NCI-H1105 treated with DMSO at 0.1 percent for 48 hours (cell line): ENCODE measurements at regions not wholly inside any gene's neighbourhood (a gene's known extent, or its start where the extent isn't known, plus 50 kb on each side); places are given as distances from the start of the nearest gene placed in this dataset.

Source experiments
- DNase-seq: peaks from one replicate; lab custom pipeline; 2025; lab: John Stamatoyannopoulos, UW

- DNase-seq, result no peak
Observed at GRCh38 chr2:223226264-223226663, 174.3 kb downstream of the KCNE4 start.

- no peak for DNase-seq
Observed at GRCh38 chr2:223227338-223227737, 175.3 kb downstream of the KCNE4 start.

DNA sequence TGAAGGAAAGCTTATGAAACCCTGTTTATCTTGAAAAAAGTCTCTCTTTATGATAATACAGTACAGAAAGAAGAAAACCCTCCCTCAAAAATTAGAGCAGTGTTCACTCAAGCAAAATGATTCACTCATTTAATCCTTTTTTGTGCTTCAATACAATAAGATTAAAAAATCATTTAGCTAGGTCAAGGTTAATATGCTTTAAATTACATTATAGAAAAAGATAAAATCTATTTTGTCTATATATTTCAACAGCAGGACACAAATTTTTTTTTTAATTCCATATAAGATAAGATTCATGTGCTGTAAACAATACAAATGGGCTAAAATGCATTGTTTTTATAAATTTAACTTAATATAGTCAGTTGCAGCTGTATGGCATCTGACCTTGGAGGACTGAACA is 176.9 kb downstream of the KCNE4 start:
- no peak for DNase-seq

DNA sequence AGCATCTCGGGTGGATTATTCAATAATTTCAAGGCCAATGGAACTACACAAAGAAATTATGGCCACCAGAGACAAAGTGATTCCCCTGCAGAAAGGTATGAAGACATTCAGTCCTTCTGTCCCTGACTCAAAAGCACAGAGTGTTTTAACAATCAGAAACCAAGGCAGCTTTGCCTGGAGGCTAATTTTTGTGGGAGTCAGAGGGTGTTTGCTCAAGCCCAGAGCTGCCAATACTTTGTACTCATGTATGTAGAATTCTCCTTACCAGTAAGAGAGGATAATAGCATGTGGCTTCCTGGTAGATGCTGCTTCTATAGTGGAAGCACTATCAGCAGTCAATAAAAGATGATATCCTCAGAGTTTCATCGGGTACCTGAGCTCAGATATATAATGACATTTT is 178.4 kb downstream of the KCNE4 start:
- no peak for DNase-seq

GRCh38 chr2:223232285-223232684 is 180.3 kb downstream of the KCNE4 start:
- no peak for DNase-seq

GRCh38 chr2:223232896-223233295 is 180.9 kb downstream of the KCNE4 start:
- no peak for DNase-seq

- no peak for DNase-seq
Observed at GRCh38 chr2:223235986-223236385, 184.0 kb downstream of the KCNE4 start.

DNA sequence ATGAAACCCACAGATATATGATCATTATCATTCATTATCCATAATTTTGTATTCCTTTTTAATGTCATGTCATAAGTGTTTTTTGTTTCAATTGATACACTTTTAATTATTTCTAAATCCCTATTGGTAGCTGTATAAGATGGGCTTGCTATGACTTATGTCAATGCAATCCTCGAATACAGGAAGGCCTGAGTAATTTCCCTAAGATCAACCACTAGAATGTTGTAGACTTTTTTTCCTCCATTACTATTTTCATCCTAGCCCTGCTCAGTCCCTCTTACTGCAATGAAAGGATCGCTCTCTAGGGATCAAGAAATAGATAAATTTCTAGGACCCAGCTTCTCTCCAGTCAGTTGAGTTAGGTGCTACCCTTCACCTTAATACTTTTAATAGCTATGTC is 186.3 kb downstream of the KCNE4 start:
- DNase-seq, result no peak

GRCh38 chr2:223243233-223243632 is 191.2 kb downstream of the KCNE4 start:
- DNase-seq, result no peak

DNA sequence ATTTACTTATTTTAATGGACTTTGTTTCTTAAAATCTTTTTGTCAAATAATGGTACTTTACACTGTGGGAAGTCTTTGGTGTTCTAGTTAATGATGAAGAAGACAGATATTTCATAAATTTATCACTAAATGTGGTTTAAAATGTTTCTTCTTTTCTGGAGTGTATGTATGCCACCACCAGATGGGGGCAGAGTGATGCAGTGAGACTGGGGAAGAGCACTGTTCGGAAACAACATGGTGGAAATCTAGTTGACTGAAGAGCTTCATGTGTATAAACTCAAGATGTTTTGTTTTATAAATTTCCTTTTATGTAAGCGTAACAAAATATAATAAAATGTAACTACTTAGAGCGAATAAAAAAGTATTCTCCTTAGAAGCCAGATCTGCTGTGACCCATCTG is 195.1 kb downstream of the KCNE4 start:
- DNase-seq, result peak; percentile 30

DNA sequence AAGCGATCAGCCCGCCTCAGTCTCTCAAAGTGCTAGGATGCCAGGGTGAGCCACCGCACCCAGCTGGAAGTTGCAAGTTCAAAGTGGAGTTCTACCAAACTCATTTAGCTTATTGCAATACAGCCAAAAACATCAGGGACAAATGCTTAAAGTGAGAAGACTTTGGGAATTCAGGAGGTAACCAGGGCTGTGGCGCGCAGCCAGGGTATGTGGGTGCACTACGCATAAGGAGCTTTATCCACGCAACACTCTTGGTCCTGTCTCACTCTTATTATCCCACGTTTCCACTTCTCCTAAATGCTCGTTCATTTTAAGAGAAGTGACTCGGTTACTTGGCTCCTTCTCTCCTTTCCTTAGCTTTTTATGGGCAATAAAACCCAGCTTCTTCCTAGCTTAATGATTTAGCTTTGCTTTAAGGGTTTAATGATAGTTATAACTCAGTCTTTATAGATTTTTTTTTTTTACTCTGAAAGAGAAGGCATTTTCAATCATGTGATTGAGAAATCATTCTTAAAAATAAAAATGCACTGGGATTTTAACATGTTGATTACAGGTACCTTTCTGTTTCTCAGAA is 199.8 kb downstream of the KCNE4 start:
- DNase-seq, result no peak

GRCh38 chr2:223260681-223261080 is 208.7 kb downstream of the KCNE4 start:
- DNase-seq, result no peak

DNA sequence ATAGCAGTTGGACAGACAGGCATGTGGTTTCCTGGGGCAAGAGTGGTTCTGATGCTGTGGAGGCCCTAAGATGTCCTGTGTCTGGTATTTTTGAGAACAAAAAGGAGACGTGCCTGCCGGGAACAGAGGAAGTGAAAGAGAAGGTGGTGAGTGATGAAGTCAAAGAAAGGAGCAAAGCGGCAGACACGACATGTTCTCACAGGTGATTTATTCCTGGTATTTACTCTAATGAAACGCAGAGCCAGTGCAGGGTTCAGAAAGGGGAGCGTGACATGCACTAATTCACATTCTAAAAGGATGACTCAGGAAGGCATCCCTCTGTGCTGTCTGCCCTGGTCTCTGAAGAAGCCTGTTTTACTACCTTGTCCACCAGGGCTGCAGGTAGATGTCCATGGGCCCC is 211.0 kb downstream of the KCNE4 start:
- no peak for DNase-seq

- no peak for DNase-seq
Observed at GRCh38 chr2:223264541-223265193, 212.7 kb downstream of the KCNE4 start.

- no peak for DNase-seq
Observed at GRCh38 chr2:223267160-223267951, 215.4 kb downstream of the KCNE4 start.

DNA sequence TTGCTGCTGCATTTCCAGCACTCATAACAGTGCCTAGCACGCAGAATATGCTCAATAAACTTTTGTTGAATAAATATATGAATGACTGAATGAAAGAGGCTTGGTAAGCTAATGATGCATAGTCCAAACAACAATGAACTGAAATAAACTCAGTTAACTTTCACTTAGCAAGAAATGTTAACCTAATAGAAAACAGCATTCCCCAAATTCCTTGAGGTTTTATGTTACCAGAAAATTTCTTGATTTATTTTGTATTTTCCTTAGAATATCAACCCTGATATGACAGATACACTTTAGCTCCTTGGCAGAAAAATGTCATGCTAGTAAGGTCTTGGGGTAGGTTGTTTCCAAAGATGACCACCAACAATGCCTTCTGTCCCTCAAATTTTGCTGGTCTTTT is 217.4 kb downstream of the KCNE4 start:
- no peak for DNase-seq

- DNase-seq, result no peak
Observed at GRCh38 chr2:223270548-223270947, 218.6 kb downstream of the KCNE4 start.

DNA sequence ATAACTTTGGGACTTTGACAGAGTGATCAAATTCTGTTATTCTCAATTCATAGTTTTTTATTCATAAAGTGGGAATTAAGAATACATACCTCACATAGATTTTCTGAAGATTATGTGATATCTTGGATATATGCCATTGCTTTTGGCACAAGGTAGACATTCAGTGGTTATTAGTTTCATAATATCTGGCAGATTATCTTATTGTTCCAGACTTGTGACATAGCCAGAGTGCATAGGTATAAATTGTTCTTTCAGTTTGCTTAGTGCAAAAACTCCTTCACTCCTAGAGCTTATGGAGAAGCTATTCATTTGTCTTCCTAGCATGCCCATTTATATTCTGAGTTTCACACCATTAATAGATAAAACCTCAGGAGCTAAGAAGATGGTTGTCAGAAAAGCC is 222.0 kb downstream of the KCNE4 start:
- no peak for DNase-seq

DNA sequence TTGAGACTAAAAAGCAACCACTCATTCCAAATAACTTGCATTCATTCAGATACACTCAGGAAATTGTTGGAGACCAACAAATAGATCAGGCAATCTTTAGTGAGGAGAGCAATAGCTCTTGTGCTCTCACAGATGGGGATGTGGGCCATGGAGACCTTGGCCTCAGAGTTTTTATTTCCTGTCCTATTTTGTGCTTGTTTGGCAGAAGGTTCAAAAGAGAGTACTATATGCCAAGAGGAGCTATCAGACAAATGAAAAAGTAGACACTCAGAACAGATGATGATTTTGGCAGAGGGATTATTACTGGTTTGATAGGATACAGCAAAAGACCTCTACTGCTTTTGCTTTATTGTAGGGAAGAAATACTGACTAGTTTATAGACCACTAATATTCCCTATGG is 230.2 kb downstream of the KCNE4 start:
- DNase-seq, result no peak

GRCh38 chr2:223283329-223283728 is 231.3 kb downstream of the KCNE4 start:
- DNase-seq, result no peak

DNA sequence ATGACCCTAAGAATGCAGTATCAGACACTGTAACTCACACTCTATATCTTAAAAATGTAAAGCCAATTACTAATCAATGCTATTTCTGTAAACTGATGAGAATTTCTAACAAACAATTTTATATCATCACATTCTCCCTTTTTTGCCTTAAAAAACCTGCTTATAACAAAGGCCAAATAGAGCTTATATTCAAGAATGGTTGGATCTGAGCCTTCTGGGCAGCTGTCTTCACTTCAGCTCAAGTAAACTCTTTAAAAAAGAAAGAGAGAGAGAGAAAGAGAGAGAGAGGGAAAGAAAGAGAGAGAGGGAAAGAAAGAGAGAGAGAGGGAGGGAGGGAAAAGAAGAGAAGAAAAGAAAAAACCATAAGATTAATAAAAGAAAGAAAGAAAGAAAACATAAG is 231.8 kb downstream of the KCNE4 start:
- DNase-seq, result no peak

DNA sequence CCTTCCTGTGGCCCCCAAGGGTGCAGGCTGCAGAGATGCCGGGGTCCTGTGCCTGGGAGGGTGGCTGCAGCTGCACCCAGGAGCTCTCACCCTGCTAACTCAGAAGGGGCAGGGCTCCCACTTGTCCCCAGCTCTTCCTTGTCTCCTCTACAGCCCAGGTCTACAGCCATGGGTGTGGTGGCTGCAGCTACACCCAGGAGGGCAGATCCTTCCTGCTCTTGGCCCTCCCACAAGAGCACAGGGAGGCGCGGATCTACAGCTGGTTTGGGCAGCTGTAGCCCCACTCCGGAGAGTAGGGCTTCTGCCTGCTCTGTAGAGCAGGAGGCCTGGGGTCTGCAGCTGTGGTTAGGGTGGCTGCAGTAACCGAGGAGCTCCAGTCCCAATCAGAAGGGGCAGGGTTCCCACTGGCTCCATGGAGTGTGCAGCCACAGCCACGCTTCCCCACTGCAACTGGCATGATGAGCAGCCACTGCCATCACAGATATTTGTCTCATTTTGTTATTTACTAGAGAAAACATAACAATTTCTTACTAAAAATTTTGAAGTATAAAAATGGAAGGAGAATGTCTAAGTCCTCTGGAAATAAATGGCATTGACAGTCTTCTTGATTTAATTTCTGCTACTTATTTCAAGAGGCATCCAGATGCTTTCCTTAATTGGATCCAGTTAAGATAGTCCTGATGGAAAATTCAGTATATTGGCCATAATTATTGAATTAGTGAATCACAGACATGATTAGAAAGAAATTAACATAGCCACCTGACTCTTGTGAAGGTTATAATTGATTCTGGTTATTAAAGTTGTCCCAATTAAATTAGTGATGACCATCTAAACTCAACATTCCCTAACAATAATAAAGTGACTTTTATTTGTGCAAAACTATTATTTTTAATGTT is 233.6 kb downstream of the KCNE4 start:
- no peak for DNase-seq
